ENCODE measurements at regions not wholly inside any gene's neighbourhood (a gene's known extent, or its start where the extent isn't known, plus 50 kb on each side); places are given as distances from the start of the nearest gene placed in this dataset.

DNA sequence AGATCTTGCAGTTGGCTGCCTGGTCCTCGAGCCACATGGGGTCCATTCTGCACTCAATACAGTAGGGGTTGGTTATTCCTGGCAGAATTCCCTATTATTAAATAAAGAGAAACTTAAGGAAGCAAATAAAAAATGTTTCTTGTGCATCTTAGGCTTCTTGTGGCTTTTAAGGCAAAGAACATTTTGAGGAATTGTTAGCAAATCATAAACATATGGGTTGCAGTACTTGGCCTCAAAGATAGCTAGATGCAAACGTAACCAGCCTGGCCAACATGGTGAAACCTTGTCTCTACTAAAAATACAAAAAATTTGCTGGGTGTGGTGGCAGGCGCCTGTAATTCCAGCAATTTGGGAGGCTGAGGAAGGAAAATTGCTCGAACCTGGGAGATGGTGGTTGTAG is 50.8 kb upstream of the KCNA5 start:
- Histone ChIP-seq H3K4me2 (ENCODE audit: extremely low read depth, insufficient read depth, low read length) (no peak overlapping the region), H3K36me3 (ENCODE audit: control insufficient read depth, insufficient read depth, low read length) (no peaks in the 10 kb centered on the region), H3K79me2 (ENCODE audit: control insufficient read depth, insufficient read depth, low read length) (no peaks in the 10 kb centered on the region), H3K27me3 (ENCODE audit: control insufficient read depth, insufficient read depth, low read length) (no peaks in the 10 kb centered on the region), H3K9me3 (ENCODE audit: control insufficient read depth, insufficient read depth, low read depth, low read length) (no peaks in the 10 kb centered on the region), H3K4me3 (replicated peaks in 1 of 4; ENCODE audit: control extremely low read depth in 1 of 4, insufficient read depth in 1 of 4, low read depth in 3 of 4, low read length in 4 of 4) (no peak overlapping the region), H3K9ac (ENCODE audit: insufficient read depth, low read length) (no peak overlapping the region), H2AFZ (ENCODE audit: low read length) (no peak overlapping the region), H3K4me1 (ENCODE audit: control insufficient read depth, extremely low read depth, insufficient read depth, low read length) (no peaks in the 10 kb centered on the region), H3K27ac (ENCODE audit: insufficient read depth, low read length) (no peak overlapping the region), H4K20me1 (ENCODE audit: control insufficient read depth, extremely low read depth, insufficient read depth, low read length) (no peaks in the 10 kb centered on the region)
- no peak for TF ChIP-seq EZH2 (IDR thresholded peaks at IDR 0.05; ENCODE audit: low read length, missing control alignments)
- TF ChIP-seq, protein P1, sequence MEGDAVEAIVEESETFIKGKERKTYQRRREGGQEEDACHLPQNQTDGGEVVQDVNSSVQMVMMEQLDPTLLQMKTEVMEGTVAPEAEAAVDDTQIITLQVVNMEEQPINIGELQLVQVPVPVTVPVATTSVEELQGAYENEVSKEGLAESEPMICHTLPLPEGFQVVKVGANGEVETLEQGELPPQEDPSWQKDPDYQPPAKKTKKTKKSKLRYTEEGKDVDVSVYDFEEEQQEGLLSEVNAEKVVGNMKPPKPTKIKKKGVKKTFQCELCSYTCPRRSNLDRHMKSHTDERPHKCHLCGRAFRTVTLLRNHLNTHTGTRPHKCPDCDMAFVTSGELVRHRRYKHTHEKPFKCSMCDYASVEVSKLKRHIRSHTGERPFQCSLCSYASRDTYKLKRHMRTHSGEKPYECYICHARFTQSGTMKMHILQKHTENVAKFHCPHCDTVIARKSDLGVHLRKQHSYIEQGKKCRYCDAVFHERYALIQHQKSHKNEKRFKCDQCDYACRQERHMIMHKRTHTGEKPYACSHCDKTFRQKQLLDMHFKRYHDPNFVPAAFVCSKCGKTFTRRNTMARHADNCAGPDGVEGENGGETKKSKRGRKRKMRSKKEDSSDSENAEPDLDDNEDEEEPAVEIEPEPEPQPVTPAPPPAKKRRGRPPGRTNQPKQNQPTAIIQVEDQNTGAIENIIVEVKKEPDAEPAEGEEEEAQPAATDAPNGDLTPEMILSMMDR (conservative IDR thresholded peaks at IDR 0.05 in 1 of 2, IDR thresholded peaks at IDR 0.05 in 1 of 2; ENCODE audit: low read depth in 1 of 2, low read length in 2 of 2), result no peak
- DNase-seq (ENCODE audit: low read depth in 2 of 2), result no peak

Data from fibroblast of lung (primary cell).